NOMO-1 treated with DMSO at 0.1 percent for 48 hours (cell line): ENCODE measurements at regions not wholly inside any gene's neighbourhood (a gene's known extent, or its start where the extent isn't known, plus 50 kb on each side); places are given as distances from the start of the nearest gene placed in this dataset.
"Not testable (repeated sequence)": the region's sequence is repeated elsewhere in the genome, so short reads cannot be mapped to it uniquely, and the experiment has no call there.

Experiments
- DNase-seq: peaks from one replicate; lab custom pipeline; 2025; ENCODE audit not compliant: unreplicated experiment; lab: John Stamatoyannopoulos, UW

DNA sequence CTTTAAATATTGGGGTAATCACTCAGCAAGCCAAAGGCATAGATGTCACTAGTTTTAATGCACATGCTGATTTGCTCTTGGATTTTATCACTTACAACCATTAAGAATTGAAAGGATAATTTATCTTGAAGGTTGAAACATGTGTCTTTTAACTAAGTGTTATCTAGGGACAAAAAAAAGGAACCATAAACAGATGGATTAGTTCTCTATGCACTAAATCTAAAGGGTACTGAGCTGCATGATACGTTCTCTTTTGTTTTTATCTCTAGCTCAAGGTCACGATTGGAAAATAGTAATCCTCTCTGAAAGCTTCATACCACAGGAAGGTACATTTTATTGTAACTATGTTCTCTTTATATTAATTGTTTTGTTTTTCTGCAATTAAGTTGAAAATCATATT, 1426.6 kb downstream of the GRIK2 start:
- no peak for DNase-seq

DNA sequence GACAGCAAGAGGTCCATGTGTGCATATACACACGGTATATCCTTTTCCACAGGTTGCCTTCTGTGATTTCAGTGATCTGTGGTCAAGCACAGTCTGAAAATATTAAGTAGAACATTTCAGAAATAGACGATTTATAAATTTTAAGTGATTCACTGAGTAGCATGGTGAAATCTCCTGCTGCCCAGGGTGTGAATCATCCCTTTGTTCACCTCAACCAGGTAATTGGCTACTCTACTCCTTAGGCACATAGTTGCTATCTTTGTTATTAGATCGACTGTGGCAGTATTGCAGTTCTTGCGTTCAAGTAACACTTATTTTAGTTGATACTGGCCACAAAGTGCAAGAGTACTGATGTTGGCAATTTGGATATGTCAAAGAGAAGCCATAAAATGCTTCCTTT, 1421.7 kb downstream of the GRIK2 start:
- no peak for DNase-seq

DNA sequence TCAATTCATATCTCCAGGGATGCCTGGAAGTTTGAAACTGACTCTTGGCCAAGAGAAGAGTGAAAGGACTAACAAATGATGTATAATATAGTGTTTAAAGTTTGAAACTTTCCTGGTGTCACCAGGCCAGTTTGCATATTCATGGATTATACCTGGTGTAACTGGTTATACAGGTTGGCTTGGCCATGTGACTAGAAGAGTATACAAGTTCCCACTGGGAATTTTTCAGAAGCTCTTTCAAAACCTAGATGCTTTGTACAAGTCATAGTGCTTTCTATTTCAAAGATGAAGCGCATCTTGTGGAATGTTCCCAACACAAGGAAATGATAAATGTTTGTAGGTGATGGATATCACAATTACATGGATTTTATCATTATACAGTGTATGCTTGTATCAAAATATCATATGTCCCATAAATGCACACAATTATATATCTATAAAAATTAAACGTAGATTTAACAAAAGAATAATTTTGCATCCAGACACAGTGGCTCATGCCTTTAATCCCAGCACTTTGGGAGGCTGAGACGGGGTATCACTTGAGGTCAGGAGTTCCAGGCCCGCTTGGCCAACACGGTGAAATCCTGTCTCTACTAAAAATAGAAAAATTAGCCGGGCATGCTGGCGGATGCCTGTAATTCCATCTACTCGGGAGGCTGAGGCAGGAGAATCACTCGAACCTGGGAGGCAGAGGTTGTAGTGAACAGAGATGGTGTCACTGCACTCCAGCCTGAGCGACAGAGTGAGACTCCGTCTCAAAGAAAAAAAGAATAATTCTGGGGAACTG, 1420.2 kb downstream of the GRIK2 start:
- no peak for DNase-seq

DNA sequence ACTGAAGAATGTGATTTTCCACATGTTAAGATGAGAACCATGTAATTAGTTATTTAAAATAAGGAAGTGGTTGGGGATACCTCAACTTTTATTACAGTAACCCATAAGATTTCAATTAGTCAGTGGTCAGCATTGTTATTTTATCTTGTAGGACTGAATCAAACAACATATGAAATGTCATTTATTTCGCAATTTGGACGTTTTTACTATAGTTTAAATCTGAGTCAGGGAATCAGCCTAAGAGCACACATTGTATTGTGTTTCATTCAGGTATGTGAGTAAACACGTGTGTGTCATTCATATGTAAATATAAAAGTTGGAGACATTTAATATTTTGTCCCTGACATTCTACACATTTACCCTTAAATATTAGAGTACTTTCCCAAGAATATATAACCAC, 1418.7 kb downstream of the GRIK2 start:
- DNase-seq: no peak

DNA sequence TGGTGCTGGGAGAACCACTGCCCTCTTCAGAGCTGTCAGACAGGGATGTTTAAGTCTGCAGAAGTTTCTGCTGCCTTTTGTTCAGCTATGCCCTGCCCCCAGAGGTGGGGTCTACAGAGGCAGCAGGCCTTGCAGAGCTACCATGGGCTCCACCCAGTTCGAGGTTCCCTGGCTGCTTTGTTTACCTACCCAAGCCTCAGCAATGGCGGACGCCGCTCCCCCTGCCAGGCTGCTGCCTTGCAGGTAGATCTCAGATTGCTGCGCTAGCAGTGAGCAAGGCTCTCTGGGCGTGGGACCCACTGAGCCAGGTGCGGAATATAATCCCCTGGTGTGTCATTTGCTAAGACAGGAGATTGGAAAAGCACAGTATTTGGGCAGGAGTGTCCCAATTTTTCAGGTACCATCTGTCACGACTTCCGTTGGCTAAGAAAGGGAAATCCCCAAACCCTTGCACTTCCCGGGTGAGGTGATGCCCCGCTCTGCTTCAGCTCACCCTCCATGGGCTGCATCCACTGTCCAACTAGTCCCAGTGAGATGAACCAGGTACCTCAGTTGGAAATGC, 1415.5 kb downstream of the GRIK2 start:
- not testable (repeated sequence) for DNase-seq

DNA sequence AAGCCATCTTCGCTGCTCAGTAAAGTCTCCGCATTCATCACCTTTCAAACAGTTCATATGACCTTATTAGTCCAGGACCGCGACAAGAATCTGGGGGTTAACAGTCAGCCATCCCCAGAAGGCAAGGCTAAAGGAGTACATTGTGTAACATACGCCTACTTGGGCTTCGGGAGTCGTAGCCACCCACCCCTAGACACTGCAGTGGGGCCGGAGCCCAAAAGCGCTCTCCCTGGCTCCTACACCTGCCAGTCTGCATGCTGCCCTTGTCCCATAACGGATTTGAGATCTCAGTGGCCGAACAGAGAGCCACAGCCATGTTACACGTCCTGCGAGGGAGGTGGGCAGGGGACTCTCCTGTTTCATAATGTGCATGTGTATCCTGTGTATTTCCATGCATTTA, 1405.5 kb downstream of the GRIK2 start:
- DNase-seq: no peak

DNA sequence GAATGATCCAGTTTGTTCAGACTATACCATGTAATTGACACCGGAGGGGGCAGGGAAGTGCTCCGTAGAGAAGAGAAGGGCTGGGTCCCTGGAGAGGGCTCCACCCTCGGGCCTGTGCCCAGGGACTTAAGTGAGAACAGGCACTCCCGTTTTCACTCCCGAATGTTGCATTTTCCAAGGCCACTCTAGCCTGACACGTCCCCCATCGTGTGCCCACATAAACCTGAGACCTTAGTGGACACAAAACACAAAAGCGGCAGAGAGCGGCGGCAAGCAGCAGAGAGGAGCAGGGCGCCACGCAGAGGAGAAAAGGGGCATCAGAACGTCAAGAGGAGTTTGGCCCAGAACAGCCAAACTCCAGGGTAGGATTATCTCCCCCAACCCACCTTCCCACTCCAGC, 1405.1 kb downstream of the GRIK2 start:
- DNase-seq: no peak

DNA sequence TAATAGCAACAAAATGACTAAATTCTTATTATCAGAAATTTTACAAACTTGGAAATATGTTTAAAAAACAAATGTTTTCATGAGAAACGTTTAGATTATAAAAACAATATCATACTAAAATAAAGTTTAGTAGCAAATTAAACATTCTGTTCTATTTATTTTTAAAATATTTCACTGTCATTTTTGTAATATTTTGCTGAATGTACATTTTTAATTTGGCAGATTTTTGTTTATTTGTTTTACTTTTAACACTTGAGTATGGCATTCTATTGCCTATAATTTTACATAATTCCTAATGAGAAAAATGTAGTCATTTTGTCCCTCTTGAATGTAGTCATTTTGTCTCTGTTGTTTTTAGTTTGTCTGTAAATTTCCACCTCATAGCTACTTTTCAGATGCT, 1400.2 kb downstream of the GRIK2 start:
- DNase-seq: no peak

DNA sequence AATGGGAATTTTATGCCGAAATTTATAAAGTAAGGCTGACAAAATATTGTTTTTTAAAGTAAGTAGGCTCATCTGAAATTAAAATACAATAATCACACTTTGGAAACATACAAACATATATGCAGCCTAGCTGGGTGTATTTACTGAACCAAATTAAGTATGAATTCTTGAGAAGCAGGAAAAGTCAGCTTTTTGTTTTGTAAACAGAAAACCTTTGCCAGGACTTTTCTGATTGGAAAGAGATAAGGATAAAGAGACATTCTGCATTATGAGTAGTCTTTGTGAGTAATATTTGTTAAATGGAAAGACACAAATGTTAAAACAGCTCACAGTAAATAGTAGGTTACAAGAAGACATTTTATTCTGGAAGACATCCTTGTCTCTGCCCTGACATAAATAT, 1380.8 kb downstream of the GRIK2 start:
- no peak for DNase-seq

DNA sequence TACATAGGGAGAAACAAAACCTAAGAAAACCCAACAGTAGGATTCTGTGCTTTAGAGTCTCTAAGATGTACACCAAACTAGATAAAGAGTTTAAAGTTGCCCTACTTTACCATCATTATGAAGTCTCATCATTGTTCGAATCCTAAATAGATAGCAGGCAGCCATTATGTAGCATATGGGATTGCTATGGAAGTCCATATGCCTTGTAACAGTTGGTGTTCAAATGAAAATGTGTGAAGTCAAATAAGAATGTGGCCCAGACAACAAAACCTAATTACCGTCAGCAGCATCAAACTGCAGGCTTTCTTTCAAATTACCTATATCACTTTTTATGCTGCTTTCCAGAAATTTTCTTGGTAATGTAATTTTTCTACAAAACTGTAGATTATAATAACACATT, 1380.1 kb downstream of the GRIK2 start:
- no peak for DNase-seq

DNA sequence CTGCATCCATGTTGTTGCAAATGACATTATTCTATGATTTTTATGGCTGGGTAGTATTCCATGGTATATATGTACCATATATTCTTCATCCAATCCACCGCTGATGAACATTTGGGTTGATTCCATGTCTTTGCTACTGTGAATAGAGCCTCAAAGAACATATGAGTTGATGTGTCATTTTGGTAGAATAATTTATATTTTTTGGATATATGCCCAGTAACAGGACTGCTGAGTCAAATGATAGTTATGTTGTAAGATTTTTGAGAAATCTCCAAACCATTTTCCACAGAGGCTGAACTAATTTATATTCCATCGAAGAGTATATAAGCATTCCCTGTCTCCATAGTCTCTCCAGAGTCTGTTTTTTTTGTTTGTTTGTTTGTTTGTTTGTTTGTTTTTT, 1373.5 kb downstream of the GRIK2 start:
- no peak for DNase-seq

DNA sequence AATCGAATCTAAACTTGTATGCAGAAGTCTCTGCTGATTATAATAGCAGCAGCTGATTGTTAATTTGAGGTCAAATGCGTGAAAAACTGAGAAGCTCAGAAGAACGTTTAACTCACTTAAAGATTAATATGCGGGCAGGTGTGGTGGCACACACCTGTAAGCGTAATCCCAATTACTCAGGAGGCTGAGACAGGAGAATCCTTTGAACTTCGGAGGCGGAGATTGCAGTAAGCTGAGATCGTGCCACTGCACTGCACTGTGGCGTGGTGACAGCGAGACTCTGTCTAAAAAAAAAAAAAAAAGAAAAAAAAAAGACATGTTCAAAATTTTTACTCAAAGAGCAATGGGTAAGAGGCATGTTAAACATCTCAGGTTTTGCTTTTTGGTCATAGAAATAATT, 1370.8 kb downstream of the GRIK2 start:
- DNase-seq: no peak

DNA sequence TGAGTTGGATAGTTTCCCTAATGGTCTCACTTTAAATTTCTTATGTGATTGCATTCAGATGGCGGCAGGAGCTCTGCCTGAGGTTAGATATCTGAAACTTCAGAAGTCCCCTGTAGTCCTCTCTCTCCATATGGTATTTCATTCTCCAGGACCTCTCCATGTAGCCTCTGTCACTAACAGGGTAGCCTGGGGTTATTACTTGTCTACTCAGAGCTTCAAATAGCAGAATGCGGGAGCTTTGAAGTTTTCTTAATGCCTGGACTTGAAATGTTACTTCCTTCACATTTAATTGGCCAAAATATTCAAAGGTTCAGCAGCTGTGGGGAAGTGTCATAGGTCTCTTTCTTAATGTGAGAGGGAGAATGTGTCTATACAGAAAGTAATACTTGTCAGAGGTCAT, 1370.4 kb downstream of the GRIK2 start:
- DNase-seq: no peak

DNA sequence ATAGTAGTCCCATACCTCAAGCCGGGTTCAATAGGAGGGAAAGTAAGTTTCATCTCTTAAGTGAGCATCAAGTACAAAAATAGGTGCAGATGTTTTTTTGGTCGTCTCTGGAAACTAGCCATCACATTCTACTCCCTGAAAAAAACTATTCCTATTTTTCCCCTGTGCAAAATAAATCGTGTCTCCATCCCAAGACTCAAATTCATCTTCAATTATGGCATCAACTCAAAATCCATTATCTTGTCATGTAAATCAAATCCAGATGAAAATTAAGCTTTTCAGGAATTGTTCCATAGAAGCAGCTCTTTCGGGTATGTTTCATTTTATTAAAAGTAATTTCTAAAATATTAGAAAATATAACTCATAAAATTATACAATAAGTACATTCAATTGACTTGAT, 1368.4 kb downstream of the GRIK2 start:
- no peak for DNase-seq

DNA sequence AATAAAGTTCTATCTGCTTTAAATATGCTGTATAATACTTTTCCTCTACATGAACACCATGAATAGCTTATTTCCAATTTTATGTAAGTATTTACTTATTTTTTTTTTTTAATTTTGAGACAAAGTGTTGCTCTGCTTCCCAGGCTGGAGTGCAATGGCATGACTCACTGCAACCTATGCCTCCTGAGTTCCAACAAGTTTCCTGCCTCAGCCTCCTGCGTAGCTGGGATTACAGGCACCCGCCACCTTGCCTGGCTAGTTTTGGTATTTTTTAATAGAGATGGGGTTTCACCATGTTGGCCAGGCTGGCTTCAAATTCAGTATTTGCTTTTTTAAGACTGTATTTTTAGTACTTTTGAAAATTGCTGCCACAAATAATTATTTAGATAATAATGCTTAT, 1365.9 kb downstream of the GRIK2 start:
- no peak for DNase-seq

DNA sequence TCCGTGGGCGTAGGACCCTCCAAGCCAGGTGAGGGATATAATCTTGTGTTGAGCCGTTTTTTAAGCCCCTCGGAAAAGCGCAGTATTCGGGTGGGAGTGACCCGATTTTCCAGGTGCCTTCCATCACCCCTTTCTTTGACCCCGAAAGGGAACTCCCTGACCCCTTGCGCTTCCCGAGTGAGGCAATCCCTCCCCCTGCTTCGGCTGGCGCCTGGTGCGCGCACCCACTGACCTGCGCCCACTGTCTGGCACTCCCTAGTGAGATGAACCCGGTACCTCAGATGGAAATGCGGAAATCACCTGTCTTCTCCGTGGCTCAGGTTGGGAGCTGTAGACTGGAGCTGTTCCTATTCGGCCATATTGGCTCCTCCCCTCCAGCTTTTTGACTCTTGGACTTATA, 1365.0 kb downstream of the GRIK2 start:
- not testable (repeated sequence) for DNase-seq

DNA sequence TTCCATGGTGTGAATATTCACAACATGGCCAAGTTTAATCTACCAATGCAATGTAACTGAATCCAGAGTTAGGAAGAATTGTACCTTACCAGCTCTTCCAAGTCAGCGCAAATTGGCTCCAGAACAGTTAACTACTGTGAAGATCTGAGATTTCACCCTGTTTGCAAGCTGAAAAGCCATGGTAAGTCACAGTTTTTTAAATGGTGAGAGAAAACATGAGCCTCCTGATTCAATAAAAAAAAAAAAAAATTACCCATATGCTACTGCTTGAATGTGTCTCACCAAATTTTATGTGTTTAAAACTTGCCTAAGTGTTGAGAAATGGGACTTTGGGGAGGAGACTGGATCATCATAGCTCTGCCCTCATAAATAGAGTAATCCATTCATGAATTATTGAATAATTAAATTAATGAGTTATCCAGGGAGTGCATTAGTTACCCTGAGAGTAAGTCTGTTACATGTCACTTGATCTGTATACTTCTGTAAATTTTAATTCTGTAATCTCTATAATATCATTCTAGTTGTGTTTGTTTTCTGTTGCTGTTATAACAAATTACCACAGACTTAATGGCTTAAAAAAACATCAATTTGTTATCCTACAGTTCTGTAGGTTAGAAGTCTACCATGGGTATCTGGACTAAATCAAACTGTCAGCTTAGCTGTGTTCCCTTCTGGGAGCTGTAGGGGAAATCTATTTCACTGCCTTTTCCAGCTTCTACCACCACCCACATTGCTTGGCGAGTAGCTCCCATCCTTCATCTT, 1355.9 kb downstream of the GRIK2 start:
- DNase-seq: no peak

DNA sequence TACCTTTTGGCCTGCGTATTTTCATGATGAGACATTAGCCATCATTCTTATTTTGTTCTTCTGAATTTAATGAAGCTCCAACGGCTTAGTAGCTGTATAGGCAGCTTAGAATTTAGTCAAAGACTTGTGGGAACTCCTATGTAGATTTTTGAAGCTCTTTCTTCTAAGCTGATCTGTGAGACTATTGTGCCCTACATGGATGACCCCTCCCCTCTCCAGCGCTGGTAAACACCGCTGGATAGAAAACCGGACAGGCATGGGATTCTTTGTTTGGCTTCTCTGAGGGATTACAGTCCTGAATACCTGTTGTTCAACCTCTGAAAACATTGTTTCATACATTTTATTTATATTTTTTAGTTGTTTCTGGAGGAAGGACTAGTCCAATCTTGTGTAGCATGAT, 1353.4 kb downstream of the GRIK2 start:
- DNase-seq: no peak

DNA sequence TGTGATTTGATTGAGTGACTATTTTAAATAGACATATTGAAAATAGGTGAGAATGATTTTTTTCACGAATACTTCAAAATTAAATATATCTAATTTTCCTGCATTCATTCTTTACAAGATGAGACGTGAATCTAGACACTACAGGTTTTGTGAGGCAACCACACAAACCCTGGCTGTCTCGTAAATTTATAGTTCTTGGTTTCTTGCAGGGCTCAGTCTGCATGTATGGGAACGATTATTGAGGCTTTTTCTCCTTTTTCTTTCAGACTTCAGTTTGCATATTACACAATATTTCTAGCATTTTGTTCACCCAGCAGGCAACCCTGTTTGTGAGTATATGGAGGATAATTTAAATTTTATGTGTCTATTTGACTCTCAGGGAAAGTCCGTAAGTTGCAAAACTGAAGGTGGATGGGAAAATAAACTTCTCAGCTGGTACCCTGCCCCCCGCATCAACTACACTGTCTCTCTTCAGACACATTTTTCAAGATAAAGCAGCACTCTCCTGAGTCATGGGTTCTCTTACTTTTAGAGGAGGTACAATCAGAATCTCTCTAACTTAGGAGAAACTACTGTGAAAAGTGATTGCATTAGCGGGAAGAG, 1349.3 kb downstream of the GRIK2 start:
- DNase-seq: no peak

DNA sequence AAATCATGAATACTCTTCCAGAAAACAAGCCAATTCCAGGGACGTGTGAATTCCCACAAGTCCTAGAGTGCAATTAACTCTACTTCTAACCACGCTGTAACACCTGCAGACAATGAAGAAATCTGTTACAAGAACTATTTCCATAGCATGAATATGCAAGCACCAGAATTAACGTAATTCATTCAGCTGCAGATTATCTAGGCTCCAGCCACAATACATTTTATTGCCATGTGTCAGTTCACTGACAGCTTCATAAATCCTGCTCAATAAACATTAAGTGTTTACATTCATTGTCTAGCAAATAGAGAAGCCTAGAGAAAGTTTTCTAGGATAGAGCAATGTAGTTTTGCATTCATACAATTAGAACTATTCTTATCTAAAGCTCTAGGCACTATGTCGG, 1348.5 kb downstream of the GRIK2 start:
- no peak for DNase-seq

DNA sequence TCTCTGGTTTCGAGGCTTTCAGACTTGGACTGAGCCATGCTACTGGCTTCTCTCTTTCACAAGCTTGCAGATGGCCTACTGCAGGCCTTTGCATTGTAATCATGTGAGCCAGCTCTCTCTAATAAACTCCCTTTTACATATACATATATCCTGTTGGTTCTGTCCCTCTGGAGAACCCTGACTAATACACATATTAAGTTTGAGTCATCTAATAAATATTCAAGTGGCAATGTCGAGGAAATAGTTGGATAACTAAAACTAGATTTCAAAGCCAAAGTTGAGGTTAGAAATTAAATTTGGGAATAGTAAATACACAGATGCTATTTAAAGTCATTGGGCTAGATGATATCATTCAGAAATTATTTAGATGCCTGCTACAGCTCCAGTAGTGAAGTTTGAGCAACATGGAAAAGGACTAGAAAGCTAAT, 1343.4 kb downstream of the GRIK2 start:
- DNase-seq: no peak

DNA sequence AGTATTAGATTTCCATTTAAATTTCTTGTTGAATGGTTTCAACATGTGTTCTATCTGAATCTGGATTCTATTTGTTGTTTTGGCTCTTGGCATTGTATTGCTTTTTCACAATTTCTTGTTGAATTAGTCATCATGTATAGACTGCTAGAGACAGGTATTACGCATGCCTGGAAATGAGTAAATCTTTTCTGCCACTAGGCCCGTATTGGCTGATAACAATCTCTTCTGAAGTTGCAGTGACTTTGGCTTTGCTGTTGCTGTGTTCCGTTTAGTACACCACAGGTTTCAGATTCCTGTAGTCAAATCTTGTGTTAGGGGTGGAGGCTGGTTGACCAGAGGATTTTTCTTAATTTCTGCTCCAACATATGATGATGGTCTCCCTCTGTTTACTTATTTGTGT, 1339.4 kb downstream of the GRIK2 start:
- DNase-seq: no peak
